Fibroblast of the aortic adventitia (primary cell): ENCODE measurements at regions not wholly inside any gene's neighbourhood (a gene's known extent, or its start where the extent isn't known, plus 50 kb on each side); places are given as distances from the start of the nearest gene placed in this dataset.

Experiments
- DNase-seq: peaks from one replicate; pipeline ENCODE4 v3.0.0-alpha.2; 2010; ENCODE audit warnings: low read depth
- H3K4me3 ChIP-seq: 2 replicates; pipeline ENCODE4 v1.5.1; 2011; ENCODE audit warnings: low read depth, mild to moderate bottlenecking, control low read depth, low read length, moderate library complexity
- TF ChIP-seq, protein P1 (sequence below): IDR thresholded peaks from 2 replicates; pipeline ENCODE4 v1.5.1; 2011; ENCODE audit warnings: mild to moderate bottlenecking, low read length, control low read depth, inconsistent platforms; ENCODE audit not compliant: insufficient read depth

DNA sequence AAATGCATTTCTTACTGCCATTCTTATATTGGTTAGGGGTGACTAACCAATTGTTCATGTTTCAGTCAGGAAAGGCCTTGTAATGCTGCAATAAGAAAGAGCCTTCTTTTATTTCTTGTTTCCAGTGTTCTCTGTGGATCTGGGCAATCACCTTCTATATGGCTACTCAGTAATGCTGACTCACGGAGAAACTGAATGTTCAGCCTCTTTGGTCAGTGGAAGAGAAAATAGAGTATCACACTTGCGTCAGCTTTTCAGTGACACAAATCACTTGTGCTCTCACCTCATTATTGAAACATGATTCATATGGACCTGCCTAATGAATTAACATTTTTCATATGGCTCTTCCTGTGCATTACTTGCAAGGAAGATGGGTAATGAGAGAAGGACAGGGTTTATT, 243.9 kb upstream of the POT1 start:
- TF ChIP-seq, protein P1, sequence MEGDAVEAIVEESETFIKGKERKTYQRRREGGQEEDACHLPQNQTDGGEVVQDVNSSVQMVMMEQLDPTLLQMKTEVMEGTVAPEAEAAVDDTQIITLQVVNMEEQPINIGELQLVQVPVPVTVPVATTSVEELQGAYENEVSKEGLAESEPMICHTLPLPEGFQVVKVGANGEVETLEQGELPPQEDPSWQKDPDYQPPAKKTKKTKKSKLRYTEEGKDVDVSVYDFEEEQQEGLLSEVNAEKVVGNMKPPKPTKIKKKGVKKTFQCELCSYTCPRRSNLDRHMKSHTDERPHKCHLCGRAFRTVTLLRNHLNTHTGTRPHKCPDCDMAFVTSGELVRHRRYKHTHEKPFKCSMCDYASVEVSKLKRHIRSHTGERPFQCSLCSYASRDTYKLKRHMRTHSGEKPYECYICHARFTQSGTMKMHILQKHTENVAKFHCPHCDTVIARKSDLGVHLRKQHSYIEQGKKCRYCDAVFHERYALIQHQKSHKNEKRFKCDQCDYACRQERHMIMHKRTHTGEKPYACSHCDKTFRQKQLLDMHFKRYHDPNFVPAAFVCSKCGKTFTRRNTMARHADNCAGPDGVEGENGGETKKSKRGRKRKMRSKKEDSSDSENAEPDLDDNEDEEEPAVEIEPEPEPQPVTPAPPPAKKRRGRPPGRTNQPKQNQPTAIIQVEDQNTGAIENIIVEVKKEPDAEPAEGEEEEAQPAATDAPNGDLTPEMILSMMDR: no peak
- H3K4me3 ChIP-seq: no peak overlapping the region
- DNase-seq: no peak

DNA sequence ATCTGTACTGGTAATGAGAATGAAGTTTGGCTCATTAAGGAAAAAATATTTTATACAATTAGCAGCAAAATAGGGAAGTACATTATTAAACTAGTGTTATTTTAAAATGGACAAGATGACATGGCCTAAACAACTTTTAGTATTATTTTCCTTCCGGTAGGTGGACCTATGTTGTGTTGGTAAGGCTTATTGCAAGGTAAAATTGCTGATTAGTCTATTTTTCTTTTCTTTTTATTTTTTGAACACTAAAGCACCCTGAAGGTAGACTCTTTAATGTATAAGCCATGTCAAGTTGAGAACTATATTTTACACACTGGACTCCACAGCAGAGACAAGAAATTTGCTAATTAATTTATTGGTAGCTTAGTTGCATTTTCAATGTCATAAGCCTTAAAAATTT, 239.5 kb upstream of the POT1 start:
- no peak for DNase-seq
- TF ChIP-seq, protein P1: no peak
- no peak overlapping the region for H3K4me3 ChIP-seq

DNA sequence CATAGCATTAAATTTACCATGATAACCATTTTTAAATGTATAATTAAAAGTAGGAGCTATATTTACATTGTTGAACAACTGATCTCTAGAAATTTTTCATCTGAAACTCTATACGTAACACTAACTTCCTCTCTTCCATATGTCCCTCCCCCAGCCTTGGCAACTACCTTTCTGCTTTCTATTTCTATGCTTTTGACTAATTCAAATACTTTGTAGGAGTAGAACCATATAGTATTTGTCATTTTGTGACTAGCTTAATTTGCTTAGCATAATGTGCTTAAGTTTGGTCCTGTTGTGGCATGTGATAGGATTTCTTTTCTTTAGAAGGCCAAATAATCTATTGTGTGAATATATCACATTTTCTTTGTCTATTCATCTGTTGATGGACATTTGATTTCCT, 225.3 kb upstream of the POT1 start:
- H3K4me3 ChIP-seq: no peak overlapping the region
- no peak for DNase-seq
- TF ChIP-seq, protein P1: no peak

DNA sequence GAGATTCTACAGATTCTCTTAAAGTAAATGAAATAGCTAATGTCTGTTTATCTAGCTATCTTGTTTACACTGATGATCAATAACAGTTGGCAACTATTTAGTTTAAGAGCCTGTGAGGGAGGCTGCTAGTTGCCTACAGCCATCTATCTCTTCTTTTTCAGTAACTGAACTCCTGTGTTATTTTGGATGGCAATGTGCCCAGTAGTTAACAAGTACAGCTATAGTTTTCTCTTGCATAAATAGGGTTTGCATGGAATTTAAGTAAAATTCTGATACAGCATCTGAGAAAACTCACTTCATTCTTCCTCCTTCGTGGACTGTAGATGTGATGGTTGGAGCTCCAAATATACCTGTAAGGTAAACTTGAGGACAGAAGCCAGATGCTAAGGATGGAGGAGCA, 219.5 kb upstream of the POT1 start:
- no peak overlapping the region for H3K4me3 ChIP-seq
- TF ChIP-seq, protein P1: no peak
- DNase-seq: peak; percentile 8

DNA sequence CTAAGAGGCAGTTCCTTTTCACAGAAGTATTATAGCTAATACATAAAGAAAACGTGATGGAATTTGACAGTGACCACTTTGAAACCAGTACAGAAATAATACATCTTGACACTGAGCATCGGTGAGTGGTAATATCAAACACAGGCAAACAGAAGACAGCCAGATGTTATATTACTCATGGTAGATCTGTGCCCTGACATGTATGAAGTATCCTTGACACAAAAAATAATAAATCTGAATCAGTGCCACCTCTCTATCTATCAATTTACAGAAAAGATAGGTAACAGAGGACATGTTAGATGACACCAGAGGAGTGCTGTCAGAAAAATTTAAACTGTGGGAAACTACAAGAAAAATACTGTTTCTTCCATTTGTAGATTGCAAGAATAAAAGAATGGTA, 217.4 kb upstream of the POT1 start:
- TF ChIP-seq, protein P1: no peak
- no peak for DNase-seq
- H3K4me3 ChIP-seq: no peak overlapping the region

DNA sequence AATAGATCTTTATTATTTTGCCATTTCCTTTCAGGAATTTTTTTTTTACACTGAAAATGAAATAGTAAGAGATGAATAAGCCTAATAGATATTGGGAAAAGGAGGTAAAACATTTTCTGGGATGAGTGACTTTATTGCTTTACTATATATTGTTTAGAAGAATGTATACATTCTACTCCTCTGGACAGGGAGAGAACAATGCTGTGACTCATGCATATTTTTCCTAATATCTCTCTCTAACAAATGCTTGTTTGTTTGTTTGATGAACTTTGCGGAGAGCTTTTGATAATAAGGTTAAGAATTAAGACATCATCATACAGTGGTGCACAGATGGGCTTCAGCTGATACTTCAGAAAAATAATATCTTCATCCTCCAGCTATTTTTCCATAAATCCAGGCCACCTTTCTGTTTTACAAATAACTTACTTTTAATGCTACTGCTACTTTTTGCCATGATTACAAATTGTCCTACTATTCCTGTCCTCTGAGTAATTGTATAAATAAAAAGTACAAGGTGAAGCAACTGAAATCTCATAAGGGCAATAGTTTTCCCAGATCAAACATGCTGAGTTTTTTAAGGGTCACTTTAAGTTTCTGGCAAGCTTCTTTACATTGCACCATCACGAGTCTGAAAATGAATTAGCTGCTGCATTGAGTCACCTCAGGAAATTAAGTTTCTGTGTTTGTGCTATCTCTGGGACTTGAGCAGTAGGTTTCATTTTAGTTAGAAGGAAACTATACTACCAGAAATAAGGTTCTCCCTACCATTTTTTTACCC, 207.3 kb upstream of the POT1 start:
- TF ChIP-seq, protein P1: no peak
- H3K4me3 ChIP-seq: no peak overlapping the region
- peak; percentile 80 for DNase-seq

DNA sequence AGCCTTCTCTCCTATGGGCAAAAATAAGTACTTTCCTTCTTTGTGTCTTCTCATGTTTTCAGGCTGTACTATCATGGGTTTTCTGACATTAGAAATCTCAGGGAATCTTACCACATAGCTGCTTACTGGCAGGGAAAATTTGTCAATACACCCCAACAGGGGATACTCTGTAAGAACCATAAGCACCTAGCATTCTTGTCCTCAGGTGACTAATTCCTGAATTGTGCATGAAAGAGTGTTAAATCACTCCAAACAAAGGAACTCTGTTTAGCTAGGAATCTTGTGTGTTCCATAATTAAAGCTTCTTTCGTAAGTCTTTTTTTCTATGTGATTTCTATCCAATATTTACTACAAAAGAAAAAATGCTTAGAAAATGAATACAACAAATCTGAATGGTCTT, 206.7 kb upstream of the POT1 start:
- TF ChIP-seq, protein P1: no peak
- no peak for DNase-seq
- no peak overlapping the region for H3K4me3 ChIP-seq
